Activated CD4-positive, alpha-beta T cell treated with anti-CD3 and anti-CD28 coated beads, Interleukin-2, amount 50 U/mL, for 1 hour (primary cell): ENCODE measurements at regions not wholly inside any gene's neighbourhood (a gene's known extent, or its start where the extent isn't known, plus 50 kb on each side); places are given as distances from the start of the nearest gene placed in this dataset.

Source experiments
- DNase-seq: peaks from one replicate; pipeline ENCODE4 v3.0.0-alpha.2; 2020

GRCh38 chr6:105786449-105786848, 299.7 kb upstream of the PRDM1 start:
- no peak for DNase-seq

DNA sequence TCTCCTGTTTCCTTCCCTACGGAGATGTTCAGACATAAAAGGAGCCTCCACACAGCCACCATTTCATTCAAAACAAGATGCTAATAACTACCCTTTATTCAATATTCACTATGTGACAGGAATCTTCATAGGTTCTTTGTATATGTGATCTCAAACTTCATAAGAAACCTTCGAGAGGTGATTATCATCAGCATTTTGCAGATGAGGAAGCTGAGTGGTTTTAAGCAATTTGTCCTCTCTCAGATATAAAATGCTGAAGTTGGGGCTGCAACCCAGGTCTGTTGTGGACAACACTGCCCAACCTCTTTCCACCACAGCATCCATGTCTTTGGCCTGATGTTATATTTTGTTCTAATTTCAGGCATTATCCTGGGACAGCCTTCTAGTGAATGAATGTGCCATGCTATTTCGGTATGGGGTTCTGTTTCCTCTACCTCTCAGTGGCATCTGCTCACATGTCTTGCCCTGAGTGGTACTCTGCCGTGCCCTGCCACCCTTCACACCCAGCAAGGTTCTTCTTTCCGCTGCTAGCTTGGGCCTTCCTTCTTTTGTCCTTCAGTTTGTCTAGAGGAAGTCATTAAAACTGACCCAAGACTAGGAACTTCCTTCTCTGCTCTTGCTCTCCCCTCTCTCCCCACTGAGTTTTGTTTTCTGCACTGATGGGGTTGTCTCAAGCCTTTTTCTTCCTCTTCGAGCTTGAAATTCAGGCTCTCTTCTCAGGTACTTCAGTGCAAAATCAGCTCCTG, 300.9 kb upstream of the PRDM1 start:
- no peak for DNase-seq

GRCh38 chr6:105784179-105784578, 302.0 kb upstream of the PRDM1 start:
- no peak for DNase-seq

DNA sequence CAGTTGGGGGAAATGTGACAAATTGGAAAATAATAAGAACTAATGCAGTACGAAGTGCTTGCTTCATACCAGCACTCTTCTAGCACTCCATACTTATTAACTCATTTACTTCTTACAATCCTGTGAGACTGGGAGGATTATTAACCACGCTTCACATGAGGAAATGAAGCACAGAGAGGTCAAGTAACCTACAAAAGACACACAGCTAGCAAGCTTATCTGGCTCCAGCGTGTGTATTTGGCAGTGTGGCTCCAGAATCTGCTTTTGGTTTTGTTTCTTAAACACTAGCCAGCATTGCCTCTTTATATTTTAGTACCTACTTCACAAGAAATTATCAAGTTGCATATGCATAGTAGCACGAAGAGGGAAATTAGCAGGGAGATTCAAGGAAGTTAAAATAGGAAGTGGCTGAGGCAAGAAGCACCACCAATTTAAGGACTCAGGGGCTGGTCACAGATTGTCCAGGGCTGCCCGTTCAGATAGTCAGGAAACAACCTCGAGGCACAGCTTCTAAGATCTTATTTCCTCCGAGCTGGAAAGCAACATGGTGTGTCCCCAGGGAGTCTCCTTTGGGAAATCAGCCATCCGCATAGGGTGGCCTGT, 302.7 kb upstream of the PRDM1 start:
- DNase-seq, result no peak

- no peak for DNase-seq
Observed at GRCh38 chr6:105781915-105782314, 304.2 kb upstream of the PRDM1 start.

DNA sequence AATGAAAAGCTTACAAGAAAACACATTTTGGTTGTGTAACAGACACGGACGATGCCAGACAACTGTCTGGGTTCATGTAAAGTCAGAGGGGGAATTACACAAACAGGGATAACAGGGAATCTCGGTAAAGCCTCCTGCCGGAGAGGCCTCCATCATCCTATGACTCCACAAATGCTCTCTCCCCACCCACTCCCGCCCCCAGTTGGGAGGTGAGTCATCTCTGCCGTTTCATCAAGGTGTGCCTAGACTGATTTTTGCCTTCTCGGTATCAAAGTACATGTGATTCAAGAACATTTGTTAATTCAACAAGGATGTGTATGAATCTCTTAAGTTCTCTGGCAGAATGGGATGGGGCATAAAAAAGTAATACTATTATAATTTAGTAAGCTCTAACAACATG, 304.9 kb upstream of the PRDM1 start:
- peak; percentile 26 for DNase-seq

DNA sequence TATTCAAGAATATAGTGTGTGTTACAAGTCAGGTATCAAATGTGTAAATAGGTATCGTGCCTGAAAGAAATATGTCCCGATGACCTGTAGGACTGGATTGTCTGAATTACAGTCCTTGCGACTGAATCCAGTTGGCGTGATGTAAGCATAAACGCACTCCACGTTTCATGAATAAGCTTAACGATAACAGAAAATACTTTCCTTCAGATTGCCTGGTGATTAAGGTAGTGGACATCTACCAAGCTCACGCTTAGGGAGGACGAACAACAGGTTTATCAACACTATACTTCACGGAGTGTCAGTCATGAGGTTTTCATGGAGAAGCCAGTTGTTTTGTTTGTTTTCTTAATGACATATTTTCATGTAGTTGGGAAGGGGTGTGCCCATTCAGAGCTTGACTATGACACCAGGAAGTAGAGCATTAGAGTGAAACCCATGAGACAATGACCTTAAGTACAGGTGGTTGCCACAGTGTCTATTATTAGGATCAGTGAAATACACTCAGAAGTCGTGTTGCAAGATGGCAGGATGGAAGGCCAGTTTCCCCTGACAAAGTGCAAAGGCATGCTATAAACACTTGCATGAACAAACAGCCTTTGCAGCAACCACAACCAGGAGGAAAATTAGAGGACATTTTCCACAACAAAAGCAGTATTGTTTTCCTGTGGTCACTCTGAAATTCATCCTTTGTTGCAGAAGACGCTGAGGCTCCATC, 305.8 kb upstream of the PRDM1 start:
- no peak for DNase-seq

DNA sequence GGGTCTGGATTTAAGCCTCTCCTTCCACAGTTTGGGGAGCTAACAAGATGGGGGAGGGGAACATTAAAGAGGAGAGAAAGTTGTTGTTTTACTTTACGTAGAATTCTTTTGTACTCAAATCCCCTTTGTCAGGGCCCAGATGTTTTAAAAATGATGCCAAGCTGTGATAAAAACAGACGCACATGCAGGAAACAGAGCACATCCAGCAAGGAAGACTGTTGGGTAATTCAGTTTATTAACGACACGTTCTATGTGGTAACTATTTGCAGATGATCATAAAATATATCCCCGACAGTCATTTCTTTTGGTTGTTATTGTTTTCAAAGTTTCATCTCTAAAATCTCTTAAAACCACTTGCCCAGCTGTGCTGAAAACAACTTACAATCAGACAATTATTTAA, 307.0 kb upstream of the PRDM1 start:
- DNase-seq, result no peak

DNA sequence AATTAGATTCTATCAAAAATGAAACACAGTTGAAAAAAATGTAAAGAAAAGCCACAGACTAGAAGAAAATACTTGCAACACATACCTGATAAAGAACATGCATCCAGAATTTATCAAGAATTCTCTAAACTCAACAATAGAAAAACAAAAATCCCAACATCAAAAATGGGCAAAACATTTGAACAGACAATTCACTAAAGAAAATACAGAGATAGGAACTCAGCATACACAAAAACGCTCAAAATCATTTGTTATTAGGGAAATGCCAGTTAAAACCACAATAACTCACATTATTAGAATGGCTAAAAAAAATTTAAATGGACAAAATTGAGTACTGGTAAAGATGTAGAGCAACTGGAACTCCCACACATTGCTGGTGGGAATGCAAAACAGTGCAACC, 311.0 kb upstream of the PRDM1 start:
- DNase-seq, result no peak

GRCh38 chr6:105774247-105774646, 311.9 kb upstream of the PRDM1 start:
- DNase-seq, result no peak

DNA sequence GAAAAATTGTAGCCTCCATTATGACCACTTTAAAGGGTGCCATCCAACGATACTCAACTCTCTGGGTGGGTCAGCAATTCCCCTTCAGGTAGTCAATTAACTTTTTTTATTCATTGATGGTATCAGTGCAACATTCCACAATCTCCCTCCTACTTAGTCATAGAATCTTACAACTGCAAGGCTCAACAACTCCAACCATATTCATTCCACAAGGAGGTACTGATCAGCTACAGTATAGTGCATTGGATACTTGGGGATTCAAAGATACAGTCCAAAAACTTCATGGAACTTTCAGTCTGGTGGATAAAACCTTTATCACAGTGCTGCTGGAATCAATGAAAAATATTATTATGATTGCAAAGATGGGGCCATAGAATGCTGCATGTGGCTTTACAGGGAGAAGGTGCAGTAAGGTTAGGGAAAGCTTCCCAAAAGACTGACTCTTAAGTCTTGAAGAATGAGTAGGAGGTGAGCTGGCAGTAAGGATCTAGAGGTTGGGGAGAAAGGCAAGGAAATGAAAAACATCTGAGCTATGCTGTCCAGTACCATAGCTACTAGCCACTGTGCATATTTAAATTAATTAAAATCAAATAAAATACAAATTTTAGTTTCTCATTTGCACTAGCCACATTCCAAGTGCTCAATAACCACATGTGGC, 314.7 kb upstream of the PRDM1 start:
- DNase-seq, result no peak

DNA sequence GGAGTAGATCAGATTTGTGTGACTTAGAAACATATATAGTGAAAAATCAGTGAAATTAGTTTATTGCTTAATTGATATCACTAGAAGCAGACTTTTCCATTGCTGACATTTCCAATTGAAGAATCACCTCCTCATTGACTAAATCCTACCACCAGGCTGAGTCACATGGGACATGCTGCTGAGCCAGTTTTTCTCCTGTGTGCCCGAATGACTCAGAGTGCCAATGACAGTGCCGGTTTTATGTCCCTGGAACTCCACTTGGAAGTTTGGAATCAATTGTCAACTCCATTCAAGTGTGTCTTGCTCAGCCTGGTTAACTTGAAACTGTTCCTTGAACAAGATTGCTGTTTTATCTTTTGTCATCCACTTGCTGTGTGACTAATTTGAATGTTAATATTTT, 316.1 kb upstream of the PRDM1 start:
- no peak for DNase-seq

DNA sequence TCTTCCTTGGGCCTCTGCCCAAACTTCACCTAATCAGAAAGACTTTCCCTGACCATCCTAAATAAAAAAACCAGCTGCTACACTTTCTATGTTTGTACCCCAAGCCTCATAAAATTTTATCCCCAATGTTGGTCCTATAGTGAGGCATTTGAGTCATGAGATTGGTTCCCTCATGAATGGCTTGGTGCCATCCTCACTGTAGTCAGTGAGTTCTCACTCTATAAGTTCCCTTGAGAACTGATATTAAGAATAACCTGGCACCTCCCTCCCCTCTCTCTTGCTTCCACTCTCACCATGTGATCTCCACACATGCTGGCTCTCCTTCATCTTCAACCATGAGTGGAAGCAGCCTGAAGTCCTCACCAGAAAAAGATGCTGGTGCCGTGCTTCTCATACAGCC, 316.9 kb upstream of the PRDM1 start:
- DNase-seq, result no peak

DNA sequence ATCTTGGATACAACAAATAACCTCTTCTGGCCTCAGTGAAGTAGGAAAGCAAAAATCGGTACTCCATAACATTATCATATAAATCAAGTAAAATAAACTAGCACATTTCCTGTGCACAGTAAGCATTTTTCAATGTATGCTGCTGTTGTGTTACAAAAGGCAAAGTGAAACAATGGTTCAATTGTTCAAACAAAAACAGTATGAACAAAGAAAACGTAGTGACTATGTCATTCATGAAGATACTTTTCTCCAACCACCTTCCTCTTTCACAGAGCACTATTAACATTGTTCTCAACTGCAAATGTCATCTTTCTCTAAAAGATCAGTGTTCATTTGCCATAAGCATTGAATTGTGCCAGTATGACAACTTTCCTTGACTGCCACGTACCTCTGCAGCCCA, 318.6 kb upstream of the PRDM1 start:
- DNase-seq, result no peak

GRCh38 chr6:105765239-105765638, 320.9 kb upstream of the PRDM1 start:
- no peak for DNase-seq

DNA sequence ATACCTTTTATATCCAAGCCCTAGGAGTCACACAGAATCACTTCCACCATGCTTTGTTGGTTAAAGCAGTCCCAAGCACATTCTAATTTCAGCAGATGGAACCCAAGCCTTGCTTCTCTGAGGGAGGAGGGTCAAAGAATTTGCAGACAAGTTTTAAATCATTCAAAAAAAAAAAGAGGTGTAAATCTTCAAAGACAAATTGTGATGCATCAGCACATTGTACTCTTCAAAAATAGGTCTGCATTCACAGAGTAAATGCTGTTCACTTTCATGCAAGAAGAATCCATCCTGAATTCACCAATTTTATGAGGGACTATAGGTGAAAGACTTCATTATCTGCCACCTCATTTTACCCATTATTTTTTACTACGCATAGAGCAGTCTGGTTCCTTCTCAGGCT, 321.8 kb upstream of the PRDM1 start:
- DNase-seq, result no peak

DNA sequence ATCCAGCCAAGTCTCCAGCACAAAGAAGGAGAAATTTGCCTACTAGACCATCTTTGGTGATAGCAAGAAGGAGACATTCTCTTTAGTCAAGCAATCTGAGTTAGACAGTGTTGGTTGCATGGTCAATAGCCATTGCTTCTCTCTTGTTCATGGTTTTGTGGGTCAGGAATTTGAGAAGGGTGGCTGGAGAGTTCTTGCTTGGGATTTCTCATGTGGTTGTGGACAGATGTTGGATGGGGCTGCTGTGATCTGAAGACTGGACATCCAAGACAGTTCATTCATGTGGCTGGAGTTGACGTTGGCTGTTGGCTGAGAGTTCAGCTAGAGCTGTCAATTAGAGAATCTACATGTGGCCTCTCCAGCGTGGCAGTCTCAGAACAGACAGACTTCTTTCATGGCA, 322.3 kb upstream of the PRDM1 start:
- DNase-seq, result no peak

DNA sequence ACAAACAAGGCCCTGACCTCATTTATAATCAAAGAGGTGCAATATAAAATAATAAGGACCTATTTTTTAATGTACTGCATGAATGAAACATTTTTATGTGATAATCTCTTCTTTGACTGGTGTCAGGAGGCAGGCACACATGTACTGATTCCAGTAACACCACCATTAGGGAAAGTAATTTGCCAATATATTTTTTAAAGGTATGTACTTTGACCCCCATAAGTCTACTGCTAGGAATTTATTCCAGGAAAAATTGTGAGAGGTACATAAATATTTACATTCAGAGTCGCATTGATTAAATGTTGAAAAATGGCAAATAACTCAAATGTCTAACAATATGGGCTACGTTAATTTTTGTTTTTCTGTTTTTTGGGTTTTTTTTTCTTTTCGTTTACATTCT, 325.4 kb upstream of the PRDM1 start:
- no peak for DNase-seq

- DNase-seq, result no peak
Observed at GRCh38 chr6:105759946-105760345, 326.2 kb upstream of the PRDM1 start.

GRCh38 chr6:105759015-105759414, 327.1 kb upstream of the PRDM1 start:
- DNase-seq, result no peak

DNA sequence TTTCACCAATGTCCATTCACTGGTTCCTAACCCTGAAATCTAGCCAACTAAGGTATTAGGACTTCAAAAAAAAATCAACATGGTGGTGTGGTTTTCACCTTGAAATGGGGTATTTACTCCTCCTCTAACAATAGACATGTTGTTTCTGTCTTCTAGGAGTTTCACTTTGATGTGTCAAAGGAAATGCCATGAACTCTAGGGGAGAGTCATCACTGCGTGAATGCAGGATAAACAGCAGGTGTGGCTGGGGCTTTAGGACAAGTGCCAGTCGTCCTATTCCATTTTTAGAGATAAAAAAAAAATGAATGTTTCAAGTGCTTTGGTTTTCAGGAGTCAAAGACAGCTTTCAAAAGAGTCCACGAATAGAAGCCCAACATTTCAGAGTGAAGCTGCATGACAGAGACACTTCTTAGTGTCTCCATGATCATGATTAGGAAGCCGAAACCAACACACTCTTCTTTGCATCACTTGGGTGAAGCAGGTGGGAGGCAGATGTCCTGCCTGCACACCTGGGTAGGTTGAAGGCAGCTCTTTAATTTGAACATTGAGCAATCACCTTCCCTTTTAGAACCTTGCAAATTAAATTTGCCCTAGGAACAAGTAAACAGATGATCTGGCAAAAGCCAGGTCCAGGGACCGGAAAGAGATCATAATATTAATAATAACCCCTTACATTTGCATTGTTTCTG, 328.5 kb upstream of the PRDM1 start:
- no peak for DNase-seq

- DNase-seq, result no peak
Observed at GRCh38 chr6:105755885-105756284, 330.3 kb upstream of the PRDM1 start.

- no peak for DNase-seq
Observed at GRCh38 chr6:105753620-105754211, 332.4 kb upstream of the PRDM1 start.
